ENCODE measurements at regions not wholly inside any gene's neighbourhood (a gene's known extent, or its start where the extent isn't known, plus 50 kb on each side); places are given as distances from the start of the nearest gene placed in this dataset.

DNA sequence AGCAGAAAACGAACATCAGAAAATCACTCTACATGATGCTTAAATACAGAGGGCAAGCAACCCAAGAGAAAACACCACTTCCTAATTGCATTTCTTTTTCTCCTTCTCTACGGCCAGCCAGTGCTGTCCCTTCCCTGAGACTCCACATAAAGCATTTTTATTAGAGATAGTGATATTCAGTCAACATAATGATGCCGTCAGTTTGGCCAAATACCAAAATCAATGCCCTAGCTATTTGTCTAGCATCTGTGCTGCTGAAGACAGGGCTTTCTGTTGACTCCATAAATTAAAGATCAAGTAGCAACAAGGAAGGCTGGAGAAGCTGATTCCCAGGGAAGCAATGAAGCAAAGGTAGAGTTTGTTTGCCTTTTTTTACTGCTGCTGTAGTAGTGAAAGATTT is 1024.9 kb downstream of the REEP3 start:
- H3K4me1 ChIP-seq, result no peaks in the 10 kb centered on the region
- TF ChIP-seq POLR2A (IDR thresholded peaks at IDR 0.05), result no peak
- TF ChIP-seq CTCF (IDR thresholded peaks at IDR 0.05), result no peak
- intact Hi-C loops (cut with DNase I), result no loop called here
- no peak overlapping the region for H3K4me3 ChIP-seq
- no peaks in the 10 kb centered on the region for H3K9me3 ChIP-seq
- WGBS, 2 donors, result 27 to 28% methylated on average over 3 of the region's 3 CpGs
- H3K36me3 ChIP-seq (replicated peaks in 1 of 2; ENCODE audit: insufficient read depth in 1 of 2, low read depth in 2 of 2), result no peaks in the 10 kb centered on the region
- no peaks in the 10 kb centered on the region for H3K27me3 ChIP-seq
- ATAC-seq, result no peak
- H3K27ac ChIP-seq, result no peak overlapping the region
- no peak for DNase-seq

DNA sequence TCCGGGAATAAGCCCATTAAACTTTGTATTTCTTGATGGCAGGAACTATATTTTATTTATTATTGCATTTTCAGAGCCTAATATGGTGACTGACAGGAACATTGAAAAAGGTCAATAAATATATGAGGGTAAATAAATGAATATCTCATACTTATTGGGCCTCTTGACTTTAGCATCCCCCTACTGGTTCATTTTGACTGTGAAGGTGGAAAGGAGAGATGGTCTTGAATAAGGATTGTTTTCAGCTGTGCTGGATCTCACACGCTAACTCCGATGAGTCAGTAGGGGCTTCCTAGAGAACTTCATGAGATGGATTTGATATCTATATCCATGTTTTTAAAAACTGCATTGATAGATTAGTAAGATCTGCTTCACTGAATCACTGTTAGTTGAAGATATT is 1026.0 kb downstream of the REEP3 start:
- H3K27me3 ChIP-seq, result no peaks in the 10 kb centered on the region
- no peak overlapping the region for H3K27ac ChIP-seq
- intact Hi-C loops (cut with DNase I), result no loop called here
- DNase-seq (no peak), ATAC-seq (no peak)
- no peaks in the 10 kb centered on the region for H3K9me3 ChIP-seq
- no peaks in the 10 kb centered on the region for H3K36me3 ChIP-seq (replicated peaks in 1 of 2; ENCODE audit: insufficient read depth in 1 of 2, low read depth in 2 of 2)
- H3K4me1 ChIP-seq, result no peaks in the 10 kb centered on the region
- H3K4me3 ChIP-seq, result no peak overlapping the region
- no peak for TF ChIP-seq POLR2A (IDR thresholded peaks at IDR 0.05)
- no peak for TF ChIP-seq CTCF (IDR thresholded peaks at IDR 0.05)
- WGBS, 2 donors, result 87 to 94% methylated on average over 3 of the region's 3 CpGs

DNA sequence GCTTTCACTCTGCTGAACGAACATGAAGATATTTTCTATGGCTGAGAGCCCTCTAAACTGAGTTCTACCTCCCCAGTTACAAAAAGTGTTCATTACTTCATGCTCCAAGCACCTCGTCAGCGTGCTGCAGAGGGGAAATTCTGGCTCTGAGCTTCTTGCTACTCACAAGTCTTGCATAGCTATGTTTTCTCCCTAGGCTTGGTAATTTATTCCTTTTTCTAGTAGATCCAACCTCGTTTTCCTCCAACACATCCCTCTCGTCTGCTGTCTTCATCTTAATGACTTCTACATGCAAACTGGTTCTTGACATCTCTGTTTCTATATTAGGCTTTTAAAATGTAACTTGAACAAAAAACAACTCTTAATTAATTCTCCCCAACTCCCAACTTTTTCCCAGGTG is 1034.5 kb downstream of the REEP3 start:
- Histone ChIP-seq H3K4me1 (no peaks in the 10 kb centered on the region), H3K27ac (no peak overlapping the region), H3K4me3 (no peak overlapping the region), H3K36me3 (replicated peaks in 1 of 2; ENCODE audit: insufficient read depth in 1 of 2, low read depth in 2 of 2) (no peaks in the 10 kb centered on the region), H3K27me3 (no peaks in the 10 kb centered on the region), H3K9me3 (no peaks in the 10 kb centered on the region)
- intact Hi-C loops (cut with DNase I), result no loop called here
- ATAC-seq, result no peak
- DNase-seq, result no peak
- 76 to 84% methylated on average over 5 of the region's 5 CpGs for WGBS, 2 donors
- TF ChIP-seq CTCF (IDR thresholded peaks at IDR 0.05), result no peak
- TF ChIP-seq POLR2A (IDR thresholded peaks at IDR 0.05), result no peak

- intact Hi-C loops (cut with DNase I), result no loop called here
- H3K4me3 ChIP-seq, result no peak overlapping the region
- WGBS, 2 donors, result 78% methylated on average over 5 of the region's 5 CpGs
- DNase-seq (no peak), ATAC-seq (no peak)
- H3K9me3 ChIP-seq, result no peaks in the 10 kb centered on the region
- no peaks in the 10 kb centered on the region for H3K36me3 ChIP-seq (replicated peaks in 1 of 2; ENCODE audit: insufficient read depth in 1 of 2, low read depth in 2 of 2)
- no peaks in the 10 kb centered on the region for H3K4me1 ChIP-seq
- TF ChIP-seq CTCF (IDR thresholded peaks at IDR 0.05), result no peak
- no peak for TF ChIP-seq POLR2A (IDR thresholded peaks at IDR 0.05)
- no peaks in the 10 kb centered on the region for H3K27me3 ChIP-seq
- H3K27ac ChIP-seq, result no peak overlapping the region
These were observed 1037.1 kb downstream of the REEP3 start for GRCh38 chr10:64558094-64558835.

DNA sequence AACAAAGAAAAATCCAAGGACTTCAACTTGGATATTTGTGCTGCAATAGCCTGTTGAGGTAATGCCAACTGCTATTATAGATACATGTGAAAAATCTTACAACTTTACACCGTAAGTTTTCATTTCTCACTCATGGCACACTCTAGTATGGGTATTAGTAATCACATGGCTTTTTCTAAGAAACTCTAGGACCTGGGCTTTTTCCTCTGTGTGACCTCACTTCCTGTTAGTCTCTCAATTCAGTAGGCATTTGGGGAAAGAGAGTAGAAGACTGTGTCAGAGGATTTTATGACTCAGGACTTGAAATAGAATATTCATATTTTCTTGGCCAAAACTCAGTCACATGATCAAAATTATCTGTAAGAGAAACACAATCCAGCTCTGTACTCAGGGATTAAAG is 1049.9 kb downstream of the REEP3 start:
- Histone ChIP-seq H3K4me3 (no peak overlapping the region), H3K27me3 (no peaks in the 10 kb centered on the region), H3K27ac (no peak overlapping the region), H3K4me1 (peaks cover 19% of the 10 kb centered on the region), H3K9me3 (no peaks in the 10 kb centered on the region), H3K36me3 (replicated peaks in 1 of 2; ENCODE audit: insufficient read depth in 1 of 2, low read depth in 2 of 2) (no peaks in the 10 kb centered on the region)
- ATAC-seq (no peak), DNase-seq (no peak)
- intact Hi-C loops (cut with DNase I), result no loop called here
- no peak for TF ChIP-seq POLR2A (IDR thresholded peaks at IDR 0.05)
- no peak for TF ChIP-seq CTCF (IDR thresholded peaks at IDR 0.05)
- 93 to 97% methylated on average over 1 of the region's 1 CpG for WGBS, 2 donors

Data from body of pancreas (tissue), 4 donors.